ENCODE measurements at regions not wholly inside any gene's neighbourhood (a gene's known extent, or its start where the extent isn't known, plus 50 kb on each side); places are given as distances from the start of the nearest gene placed in this dataset.

DNA sequence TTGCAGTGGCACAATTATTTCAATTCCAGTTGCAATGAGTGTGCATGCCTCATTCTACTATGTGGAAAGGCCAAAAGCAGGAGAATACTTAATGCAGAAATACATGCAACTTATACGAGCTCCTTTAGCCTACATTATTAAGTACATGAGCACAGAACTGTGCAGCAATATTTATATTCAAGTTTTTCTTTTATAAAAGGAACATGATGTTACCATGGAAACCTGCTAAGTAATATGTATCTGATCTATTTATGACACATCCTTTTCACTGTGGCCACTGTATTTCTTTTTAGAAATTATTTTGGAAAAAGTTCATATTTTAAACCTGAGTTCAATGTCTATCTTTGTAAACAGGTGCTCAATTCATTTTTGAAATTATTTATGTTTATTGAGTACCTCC is 88.9 kb downstream of the ELAPOR2 start:
- no peaks in the 10 kb centered on the region for H3K9me3 ChIP-seq
- no peaks in the 10 kb centered on the region for H3K36me3 ChIP-seq (ENCODE audit: low read depth)
- ATAC-seq (no peak), DNase-seq (no peak)
- intact Hi-C loops (cut with DNase I, micrococcal nuclease) = no loop called here
- peaks cover 26% of the 10 kb centered on the region for H3K4me1 ChIP-seq (ENCODE audit: low read depth)
- TF ChIP-seq, protein P1, sequence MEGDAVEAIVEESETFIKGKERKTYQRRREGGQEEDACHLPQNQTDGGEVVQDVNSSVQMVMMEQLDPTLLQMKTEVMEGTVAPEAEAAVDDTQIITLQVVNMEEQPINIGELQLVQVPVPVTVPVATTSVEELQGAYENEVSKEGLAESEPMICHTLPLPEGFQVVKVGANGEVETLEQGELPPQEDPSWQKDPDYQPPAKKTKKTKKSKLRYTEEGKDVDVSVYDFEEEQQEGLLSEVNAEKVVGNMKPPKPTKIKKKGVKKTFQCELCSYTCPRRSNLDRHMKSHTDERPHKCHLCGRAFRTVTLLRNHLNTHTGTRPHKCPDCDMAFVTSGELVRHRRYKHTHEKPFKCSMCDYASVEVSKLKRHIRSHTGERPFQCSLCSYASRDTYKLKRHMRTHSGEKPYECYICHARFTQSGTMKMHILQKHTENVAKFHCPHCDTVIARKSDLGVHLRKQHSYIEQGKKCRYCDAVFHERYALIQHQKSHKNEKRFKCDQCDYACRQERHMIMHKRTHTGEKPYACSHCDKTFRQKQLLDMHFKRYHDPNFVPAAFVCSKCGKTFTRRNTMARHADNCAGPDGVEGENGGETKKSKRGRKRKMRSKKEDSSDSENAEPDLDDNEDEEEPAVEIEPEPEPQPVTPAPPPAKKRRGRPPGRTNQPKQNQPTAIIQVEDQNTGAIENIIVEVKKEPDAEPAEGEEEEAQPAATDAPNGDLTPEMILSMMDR (IDR thresholded peaks at IDR 0.05) = no peak
- H3K4me3 ChIP-seq = no peak overlapping the region

DNA sequence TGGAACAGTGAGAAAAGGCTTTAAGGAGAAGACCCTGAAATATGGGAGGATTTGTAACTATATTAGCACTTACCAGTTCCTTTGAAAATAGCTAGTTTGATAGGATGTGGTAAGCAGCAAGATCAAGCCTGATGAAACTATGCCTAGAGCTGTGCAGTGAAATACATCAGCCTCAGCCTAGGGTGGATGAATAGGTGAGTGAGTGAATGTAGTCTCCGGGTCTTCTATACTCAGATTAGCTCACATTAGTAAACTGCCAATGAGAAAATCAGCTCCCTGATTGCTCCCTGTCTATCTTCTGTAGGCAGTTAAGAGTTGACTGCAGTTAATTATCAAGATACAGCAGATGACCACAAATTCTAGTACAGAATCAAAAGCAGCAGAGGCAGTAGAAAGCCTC is 89.6 kb downstream of the ELAPOR2 start:
- no peak overlapping the region for H3K4me3 ChIP-seq
- intact Hi-C loops (cut with DNase I, micrococcal nuclease) = no loop called here
- ATAC-seq (no peak), DNase-seq (no peak)
- H3K9me3 ChIP-seq = no peaks in the 10 kb centered on the region
- TF ChIP-seq, protein P1 (IDR thresholded peaks at IDR 0.05) = no peak
- peaks cover 26% of the 10 kb centered on the region for H3K4me1 ChIP-seq (ENCODE audit: low read depth)
- no peaks in the 10 kb centered on the region for H3K36me3 ChIP-seq (ENCODE audit: low read depth)

DNA sequence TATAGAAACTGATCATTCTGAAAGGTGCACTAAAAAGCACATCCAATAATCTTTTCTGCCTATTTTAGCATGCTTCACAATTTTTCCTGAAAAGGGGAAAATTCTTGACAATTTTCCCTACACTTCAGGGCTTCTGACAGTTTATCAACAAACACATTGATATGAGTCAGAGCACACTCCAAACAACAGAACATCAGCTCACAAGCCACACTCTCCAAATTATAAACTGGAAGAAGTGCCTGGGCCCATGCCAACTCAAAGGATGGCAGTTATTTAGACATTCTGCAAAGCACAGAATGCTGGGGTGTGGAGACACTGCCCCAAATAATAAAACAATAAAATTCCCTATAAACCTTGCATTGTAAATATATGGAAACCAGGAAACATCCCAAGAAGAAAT is 90.8 kb downstream of the ELAPOR2 start:
- ATAC-seq (peak; percentile 94), DNase-seq (peak; percentile 55 to 89 (median 75))
- H3K4me1 ChIP-seq (ENCODE audit: low read depth) = peaks cover 26% of the 10 kb centered on the region
- H3K4me3 ChIP-seq = no peak overlapping the region
- intact Hi-C loops (cut with DNase I, micrococcal nuclease) = no loop called here
- H3K9me3 ChIP-seq = no peaks in the 10 kb centered on the region
- no peaks in the 10 kb centered on the region for H3K36me3 ChIP-seq (ENCODE audit: low read depth)
- TF ChIP-seq, protein P1 (IDR thresholded peaks at IDR 0.05) = no peak

DNA sequence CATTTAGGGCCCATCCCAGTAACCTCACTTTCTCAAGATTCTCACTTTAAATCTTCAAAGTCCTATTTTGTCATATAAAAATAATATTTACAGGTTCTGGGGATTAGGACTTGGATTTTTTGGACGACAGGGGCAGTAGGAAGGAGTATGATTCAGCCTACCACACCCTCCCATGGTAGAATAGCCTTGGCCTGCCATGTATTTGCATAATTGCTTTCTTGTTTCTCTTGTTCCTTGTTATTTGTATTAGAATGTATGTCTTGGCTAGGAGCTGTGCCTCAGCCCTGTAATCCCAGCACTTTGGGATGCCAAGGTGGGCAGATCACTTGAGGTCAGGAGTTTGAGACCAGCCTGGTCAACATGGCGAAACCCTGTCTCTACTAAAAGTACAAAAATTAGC is 92.5 kb downstream of the ELAPOR2 start:
- Histone ChIP-seq H3K36me3 (ENCODE audit: low read depth) (no peaks in the 10 kb centered on the region), H3K4me1 (ENCODE audit: low read depth) (peaks cover 18% of the 10 kb centered on the region), H3K4me3 (no peak overlapping the region), H3K9me3 (no peaks in the 10 kb centered on the region)
- TF ChIP-seq, protein P1 (IDR thresholded peaks at IDR 0.05) = no peak
- ATAC-seq = peak; percentile 69
- DNase-seq = no peak
- intact Hi-C loops (cut with DNase I, micrococcal nuclease) = no loop called here

DNA sequence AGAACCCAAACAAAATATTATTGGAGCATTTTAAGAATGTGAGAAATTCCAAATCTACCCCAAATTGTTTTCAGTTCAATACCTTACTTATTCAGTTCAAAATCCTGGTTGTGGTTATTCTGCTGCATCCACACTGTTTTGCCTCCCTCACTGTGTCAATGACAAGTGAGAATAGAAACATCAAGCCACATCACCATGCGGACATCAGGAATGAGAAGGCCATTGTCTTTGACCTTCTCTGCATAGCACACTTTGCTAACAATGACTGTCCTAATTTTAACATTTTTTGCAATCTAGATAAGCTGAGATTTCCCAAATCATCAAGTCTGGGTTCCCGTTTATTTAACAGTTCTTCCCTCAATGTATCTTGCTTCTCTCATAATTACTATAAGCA is 93.7 kb downstream of the ELAPOR2 start:
- TF ChIP-seq, protein P1 (IDR thresholded peaks at IDR 0.05) = no peak
- no peaks in the 10 kb centered on the region for H3K36me3 ChIP-seq (ENCODE audit: low read depth)
- no peak overlapping the region for H3K4me3 ChIP-seq
- no peak for ATAC-seq
- no peak for DNase-seq
- H3K4me1 ChIP-seq (ENCODE audit: low read depth) = peaks cover 18% of the 10 kb centered on the region
- no peaks in the 10 kb centered on the region for H3K9me3 ChIP-seq
- intact Hi-C loops (cut with DNase I, micrococcal nuclease) = no loop called here
